NCI-H128 (cell line): ENCODE measurements at regions not wholly inside any gene's neighbourhood (a gene's known extent, or its start where the extent isn't known, plus 50 kb on each side); places are given as distances from the start of the nearest gene placed in this dataset.
"Not testable (repeated sequence)": the region's sequence is repeated elsewhere in the genome, so short reads cannot be mapped to it uniquely, and the experiment has no call there.

ENCODE experiments used
- DNase-seq: peaks from one replicate; lab custom pipeline; 2025; ENCODE audit not compliant: unreplicated experiment; lab: John Stamatoyannopoulos, UW

DNA sequence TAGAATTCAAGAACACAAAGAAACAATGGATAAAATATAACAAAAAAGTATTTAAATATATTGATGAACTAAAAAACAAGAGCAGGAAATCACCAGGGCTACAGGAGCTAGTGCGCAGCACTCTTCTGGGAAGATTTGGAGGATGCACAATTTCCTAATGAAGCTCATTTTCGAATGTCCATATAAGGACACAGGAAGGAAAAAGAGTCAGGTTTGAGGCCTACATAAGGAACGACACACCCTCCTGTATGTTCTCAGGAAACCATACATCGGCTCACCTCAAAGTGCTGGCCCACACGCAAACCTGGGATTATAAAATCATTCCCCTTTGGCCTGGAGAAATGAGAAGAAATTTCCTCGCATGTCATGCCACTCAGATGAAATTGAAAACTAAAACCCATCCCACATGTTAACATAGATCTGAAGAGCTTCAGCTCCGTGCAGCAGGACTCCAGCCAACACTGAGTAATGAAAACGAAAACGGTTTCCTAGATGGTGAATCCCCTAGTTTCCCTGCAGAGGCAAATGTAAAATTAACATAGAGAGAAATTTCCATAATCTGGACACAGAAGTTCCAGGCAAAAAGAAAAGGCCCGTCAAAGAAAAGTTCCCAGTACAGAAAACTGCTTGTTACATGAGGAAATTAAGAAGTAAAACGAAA lies 825.8 kb downstream of the SOCS6 start:
- no peak for DNase-seq

DNA sequence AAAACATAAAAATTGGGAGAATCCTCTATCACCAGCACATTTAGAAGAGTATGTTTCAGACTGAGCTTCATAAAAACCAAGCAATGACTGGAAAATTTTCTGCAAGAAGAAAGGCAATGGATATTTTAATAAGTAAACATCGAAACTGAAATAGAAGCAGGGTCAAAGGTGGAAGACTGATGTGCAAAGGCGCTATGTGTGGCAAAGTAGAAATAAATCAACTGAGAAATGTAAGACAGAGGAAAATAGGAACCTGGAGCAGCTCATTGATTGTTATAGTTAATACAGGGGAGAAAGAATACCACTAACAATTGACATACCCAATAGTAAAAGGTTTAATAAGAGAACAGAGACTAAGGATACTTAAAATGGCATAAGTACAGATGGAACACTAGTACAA lies 818.4 kb downstream of the SOCS6 start:
- DNase-seq, result no peak

DNA sequence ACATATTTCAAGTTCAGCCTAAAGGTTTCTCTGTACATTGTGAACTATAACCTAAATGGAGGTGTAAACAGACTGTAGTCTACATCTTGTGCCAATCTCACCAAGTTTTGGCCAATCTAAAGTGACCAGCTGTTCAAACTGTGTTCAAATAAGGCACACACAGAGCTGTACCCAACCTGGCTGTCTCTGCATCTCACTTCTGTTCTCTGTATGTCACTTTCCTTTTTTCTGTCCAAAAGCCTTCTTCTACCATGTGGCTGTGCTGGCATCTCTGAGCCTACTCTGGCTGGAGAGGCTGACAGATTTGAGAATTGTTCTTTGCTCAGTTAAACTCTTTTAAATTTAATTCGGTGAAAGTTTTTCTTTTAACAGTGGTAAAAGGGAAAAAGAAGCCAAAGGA lies 817.9 kb downstream of the SOCS6 start:
- no peak for DNase-seq

DNA sequence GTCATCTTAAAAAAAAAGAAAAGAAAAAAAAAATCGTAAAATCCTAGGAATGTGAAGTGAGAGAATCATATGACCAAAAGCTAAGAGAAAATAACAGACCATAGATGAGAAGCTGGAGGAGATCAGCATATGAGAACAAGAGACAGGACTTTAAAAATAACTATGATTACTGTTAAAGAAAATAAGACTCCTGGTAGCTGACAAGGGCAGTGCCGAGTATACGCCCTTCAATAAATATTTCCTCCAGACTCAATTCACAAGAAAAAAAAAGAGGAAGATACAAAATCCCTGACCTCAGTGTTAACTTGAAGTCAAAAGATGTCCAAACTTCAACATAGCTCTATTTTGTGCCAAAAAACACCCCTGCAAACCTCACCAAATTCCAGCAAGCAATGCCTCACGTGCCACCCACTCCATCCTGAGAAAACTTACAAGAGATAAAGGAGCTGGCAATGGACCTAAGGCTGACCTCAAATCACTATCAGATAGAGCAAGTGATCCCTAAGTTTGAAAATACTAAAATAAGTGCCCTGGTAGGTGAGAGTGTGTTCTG lies 817.2 kb downstream of the SOCS6 start:
- DNase-seq, result no peak

DNA sequence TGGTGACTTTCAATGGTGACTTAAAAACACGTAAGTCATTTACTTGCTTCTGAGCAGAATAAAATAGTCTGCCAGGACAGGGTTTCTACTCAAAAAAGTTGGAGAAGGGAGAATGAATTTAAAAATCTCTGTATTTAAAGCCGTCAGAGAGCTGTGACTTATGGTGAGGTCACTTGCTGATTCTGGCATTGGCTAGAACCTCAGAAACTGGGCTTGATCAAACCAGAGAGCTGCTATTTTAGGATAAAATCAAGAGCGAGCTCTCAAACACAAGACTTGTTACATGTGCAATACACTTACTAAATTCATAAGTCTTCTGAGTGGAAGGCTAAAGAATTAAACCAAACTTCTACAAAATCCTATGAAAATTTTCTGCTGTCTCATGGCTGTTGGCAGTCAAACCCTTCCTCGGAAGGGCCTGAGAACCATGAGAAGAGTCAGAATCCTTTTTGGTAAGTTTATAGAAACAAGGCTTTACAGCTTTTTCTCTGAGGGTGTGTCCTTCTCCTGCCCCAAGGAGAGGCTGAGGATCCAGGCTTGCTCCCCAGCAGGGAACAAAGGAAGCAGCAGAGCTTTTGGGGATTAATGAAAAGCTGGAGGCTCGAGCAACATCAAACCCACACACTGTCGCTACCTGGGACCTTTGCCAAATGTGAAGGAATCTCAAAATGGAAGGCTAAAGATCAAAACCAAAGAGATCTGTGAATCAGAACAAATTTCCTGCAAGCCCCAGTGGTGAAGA lies 816.4 kb downstream of the SOCS6 start:
- DNase-seq, result no peak

DNA sequence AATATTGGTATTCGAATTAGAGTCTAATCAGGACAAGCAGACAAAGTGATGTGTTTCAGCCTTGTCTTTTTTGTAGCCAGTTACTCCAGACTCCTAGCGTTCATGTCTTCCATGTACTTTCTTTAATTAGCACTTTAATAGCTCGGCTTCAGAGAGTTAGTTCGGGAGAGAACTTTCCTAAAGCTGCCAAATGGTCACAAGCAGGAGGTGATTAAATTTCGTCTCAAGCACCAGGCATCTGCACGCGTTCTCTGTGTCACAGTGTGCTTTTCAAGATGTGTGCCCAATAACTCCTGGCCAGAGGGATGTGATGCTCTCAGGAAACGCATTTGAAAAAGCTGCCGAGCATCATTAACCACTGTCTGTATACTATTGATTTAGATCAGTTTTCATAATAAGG lies 790.8 kb downstream of the SOCS6 start:
- DNase-seq, result no peak

DNA sequence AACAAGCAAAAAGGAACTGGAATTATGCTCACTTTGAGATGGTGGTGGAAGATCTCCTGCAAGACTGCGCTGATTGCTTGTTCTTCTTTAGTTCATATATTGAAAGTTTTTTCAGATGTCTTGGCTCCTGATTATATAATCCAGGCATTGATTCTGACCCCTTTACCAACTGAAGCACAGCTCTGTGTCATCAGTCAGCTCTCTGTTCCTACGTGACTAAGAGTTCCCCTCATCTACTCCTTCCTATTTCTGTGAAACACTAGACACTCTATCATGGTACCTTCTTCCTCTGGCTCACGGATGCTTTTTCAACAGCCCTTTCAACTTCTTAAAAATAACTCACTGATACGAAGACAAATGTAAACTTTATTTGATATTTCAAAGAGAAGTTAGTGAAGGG lies 788.6 kb downstream of the SOCS6 start:
- no peak for DNase-seq

DNA sequence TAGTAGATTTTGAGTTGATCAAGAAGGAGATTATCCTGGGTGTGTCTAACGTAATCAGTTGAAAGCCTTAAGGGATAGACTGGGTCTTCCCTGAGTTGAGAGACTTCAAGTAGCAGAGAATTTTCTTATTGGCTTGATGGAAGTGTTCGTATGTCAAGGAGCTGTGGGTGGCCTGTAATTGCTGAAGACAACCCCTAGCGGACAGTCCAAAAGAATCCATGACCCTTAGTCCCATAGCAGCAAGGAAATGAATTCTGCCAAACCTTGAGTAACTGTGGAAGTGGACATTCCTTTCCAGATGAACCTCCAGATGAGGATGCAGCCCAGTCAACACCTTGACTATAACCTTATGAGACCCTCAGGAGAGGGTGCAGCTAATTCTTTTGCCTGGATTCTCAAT lies 786.3 kb downstream of the SOCS6 start:
- no peak for DNase-seq

DNA sequence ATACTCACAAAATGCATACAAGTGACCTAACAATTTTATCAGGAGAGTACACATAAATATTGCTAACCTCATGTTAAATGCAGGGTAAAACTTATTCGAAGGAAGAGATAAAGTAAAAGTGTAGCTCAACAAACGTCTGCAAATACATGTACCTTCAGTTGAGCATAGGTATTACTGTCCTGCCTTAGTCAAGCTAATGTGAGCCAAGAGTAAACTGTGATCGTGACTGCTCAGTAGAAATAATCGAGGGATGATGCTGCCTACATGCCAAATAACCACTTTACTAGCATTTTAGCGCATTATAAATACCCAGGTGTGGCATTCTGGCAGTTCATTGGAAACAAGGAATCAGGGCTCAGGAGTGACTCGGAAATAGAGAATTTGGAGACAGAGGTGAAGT lies 779.5 kb downstream of the SOCS6 start:
- no peak for DNase-seq

DNA sequence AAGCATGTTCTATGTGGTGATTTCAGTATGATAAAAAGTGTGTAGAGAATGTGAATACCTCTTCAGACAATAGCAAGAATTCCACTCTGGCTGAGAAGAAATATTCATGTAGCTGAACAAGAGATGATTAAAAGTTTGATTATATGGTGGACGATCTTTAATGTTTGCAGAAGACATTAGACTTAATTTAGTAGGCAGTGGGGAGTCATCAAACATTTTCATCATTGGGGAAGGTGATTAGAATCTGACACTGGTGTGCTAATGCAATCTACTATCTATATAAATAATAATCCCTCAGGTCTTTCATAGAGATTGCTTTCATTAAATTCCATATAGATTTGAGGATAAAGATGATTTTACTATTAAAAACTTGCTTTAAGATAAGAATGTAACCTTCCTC lies 761.0 kb downstream of the SOCS6 start:
- DNase-seq, result no peak

DNA sequence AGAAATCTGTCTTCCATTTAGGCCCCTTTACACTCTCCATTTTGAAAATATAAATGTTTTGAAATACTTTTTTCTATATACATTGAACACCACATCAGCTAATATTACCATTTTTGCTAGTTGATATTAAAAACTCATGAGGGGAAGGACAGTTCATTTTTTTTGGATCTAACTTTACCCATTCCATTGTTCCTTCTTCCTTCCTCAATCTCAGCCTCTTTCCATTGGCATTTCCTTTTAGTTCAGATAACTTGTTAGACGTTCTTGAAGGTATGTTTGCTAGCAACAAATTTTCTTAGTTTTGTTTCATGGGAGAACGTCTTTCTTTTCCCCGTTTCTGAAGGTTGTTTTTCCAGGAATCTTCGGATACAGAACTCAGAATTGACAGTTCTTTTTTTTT lies 759.0 kb downstream of the SOCS6 start:
- DNase-seq, result no peak

DNA sequence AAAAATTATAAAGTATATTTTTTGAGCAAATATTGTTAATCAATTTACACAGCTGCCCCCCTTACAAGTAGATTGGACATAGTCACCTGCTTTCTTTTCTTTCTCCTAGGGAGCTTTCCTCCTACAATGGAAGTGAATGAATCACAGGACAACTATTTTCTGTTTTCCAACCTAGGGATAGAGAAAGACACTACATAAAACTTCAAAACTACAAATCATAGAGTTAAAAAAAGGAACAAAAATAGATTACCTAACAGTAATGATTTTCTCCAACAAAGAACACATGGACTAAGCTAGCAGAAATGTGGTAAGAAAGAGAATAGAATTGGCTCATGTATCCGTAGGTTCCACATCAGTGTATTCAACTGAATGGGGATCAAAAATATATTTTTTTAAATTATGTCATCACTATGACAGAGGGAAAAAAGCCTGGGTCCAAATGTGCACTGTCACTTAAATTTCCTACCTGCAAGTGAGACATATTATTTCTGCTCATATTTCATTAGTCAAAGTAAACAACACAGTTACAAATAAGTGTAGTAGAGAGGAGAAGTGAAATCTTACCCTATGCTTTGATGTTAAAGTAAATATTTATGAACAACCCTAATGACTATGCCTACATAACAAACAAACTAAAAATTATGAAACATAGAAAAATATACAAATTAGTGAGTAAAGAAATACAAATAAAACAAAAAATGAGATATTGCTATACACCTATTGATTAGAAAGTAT lies 756.7 kb downstream of the SOCS6 start:
- DNase-seq, result no peak

DNA sequence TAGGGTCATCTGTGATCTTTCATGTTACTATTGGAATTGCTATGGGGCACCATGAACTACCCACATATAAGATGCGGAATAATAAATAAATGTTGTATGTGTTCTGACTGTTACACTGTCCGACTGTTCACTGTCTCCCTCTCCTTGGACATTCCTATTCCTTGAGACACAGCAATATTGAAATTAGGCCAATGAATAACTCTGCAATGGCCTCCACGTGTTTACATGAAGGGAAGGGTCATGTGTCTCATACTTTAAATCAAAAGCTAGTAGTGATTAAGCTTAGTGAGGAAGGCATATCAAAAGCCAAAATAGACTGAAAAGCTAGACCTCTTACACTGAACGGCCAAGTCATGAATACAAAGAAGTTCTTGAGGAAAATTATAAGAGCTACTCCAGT lies 751.3 kb downstream of the SOCS6 start:
- DNase-seq, result no peak

DNA sequence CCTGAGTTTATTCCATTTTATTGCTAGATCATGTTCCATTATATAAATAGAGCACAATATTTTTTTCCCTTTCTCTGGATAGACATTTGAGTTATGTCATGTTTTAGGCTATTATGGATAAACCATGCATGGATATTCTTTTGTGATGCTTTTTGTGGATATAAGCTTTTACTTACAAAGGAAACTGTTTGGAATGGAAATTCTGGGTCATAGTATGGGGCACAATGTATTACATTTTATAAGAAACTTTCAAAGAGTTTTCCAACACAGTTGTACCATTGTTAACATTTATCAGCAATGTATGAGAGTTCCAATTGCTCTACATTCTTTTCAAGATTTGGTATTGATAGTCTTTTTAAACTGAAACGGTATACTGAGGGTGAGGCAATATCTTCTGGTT lies 749.4 kb downstream of the SOCS6 start:
- DNase-seq, result no peak

DNA sequence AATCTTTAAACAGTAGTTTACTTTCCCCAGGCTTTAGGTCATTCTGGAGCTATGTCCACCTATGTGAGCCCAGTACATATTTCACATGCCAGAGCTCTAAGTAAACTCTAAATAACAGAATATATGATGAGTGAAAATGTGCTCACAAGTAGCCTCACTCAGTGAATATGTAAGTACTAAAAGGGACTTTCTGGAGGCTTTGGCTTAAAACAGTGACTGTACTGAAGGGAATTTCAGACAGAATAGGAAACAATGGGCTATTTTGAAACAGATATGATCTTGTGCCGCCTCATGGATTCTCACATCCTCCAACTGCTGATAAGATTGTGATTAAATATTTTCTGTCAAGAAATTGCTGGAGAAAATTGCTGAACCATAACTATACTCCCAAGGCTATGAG lies 747.9 kb downstream of the SOCS6 start:
- no peak for DNase-seq

DNA sequence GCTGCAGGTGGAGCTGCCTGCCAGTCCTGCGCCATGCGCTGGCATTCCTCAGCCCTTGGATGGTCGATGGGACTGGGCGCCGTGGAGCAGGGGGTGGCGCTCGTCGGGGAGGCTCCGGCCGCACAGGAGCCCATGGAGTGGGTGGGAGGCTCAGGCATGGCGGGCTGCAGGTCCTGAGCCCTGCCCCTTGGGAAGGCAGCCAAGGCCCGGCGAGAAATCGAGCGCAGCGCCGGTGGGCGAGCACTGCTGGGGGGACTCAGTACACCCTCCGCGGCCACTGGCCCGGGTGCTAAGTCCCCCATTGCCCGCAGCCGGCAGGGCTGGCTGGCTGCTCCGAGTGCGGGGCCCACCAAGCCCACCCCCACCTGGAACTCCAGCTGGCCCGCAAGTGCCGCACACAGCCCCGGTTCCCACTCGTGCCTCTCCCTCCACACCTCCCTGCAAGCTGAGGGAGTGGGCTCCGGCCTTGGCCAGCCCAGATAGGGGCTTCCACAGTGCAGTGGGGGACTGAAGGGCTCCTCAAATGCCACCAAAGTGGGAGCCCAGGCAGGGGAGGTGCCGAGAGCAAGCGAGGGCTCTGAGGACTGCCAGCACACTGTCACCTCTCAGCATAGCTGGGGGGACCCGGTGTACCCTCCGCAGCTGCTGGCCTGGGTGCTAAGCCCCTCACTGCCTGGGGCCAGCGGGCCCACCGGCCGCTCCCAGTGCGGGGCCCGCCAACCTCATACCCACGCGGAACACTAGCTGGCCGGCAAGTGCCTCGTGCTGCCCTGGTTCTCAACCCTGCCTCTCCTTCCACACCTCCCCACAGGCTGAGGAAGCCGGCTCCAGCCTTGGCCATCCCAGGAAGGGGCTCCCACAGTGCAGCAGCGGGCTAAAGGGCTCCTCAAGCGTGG lies 742.7 kb downstream of the SOCS6 start:
- not testable (repeated sequence) for DNase-seq

DNA sequence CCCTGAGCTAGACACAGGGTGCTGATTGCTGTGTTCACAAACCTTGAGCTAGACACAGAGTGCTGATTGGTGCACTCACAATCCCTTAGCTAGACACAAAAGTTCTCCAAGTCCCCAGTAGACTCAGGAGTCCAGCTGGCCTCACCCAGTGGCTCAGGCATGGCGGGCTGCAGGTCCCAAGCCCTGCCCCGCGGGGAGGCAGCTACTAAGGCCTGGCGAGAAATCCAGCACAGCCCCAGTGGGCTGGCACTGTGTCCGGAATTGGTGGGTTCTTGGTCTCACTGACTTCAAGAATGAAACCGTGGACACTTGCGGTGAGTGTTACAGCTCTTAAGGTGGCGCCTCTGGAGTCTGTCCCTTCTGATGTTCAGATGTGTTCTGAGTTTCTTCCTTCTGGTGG lies 741.2 kb downstream of the SOCS6 start:
- DNase-seq, result not testable (repeated sequence)

DNA sequence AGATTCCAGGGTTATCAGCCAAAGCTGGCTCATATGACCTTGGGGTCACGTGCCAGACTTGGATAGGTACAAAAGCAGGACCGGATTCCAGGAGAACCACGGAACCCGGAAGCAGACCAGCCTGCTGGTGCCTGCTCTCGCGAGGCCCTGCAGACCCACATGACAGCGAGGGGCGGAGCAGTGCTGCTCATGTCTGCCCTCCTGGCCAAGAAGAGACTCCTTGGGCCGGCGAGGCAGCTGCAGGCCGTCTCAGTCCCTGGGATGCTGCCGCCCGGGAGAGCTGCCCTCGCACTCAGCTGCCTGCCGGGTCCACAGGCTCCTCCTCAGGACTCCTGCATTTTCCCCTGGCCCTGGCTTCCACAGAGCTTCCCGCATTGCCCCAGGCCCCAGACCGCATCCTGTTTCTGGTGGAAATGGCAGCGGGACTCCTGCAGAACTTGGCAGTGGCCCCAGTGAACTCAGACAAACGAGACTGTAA lies 739.5 kb downstream of the SOCS6 start:
- no peak for DNase-seq

DNA sequence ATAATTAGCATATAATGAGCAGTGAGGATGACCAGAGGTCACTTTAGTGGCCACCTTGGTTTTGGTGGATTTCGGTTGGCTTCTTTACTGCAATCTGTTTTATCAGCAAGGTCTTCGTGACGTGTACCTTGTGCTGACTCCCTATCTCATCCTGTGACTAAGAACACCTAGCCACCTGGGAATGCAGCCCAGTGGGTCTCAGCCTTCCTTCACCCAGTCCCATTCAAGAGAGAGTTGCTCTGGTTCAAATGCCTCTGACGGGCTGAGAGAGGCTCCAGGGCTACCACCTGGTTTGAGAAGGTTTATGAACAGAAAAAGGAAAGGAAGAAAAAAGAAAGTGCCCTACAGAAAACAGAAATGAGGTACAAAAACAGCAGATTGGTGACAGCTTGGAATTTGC lies 738.7 kb downstream of the SOCS6 start:
- no peak for DNase-seq

DNA sequence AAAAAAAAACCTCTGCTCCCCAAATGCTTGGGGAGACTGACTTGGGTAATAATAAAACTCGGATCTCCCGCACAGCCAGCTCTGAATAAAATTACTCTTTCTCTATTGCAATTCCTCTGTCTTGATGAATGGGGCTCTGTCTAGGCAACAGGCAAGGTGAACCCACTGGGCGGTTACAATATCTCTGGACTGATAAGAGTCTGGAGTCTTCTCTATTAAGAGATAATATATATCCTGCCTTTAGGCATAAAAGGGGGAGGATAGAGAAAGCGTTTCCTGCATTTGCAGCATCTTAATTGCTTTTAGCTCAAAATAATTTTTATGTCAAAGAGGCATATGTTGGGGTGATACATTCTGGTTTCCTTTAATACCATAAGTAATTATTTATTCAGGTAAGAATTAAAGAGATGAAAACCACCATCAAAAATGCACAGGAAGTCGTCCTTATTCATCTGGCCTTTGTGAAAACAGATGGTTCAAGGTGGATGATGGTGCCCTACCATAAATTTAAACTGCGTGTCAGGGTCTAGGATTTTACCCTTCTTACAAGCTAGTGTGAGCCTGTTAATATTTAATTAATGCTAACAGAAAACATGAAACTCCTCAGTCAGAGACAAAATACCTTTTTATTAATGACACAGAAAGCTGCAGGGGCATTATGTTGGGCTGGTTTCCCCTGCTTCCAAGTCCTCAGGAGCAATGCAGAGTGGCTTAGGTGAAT lies 736.8 kb downstream of the SOCS6 start:
- no peak for DNase-seq
